WTC11 (cell line): ENCODE measurements at regions not wholly inside any gene's neighbourhood (a gene's known extent, or its start where the extent isn't known, plus 50 kb on each side); places are given as distances from the start of the nearest gene placed in this dataset.

Experiments used
- ATAC-seq: fragments of 200-7000 bp; cut with Tn5 transposase; 2 replicates; pipeline ENCODE4 v1.10.0; 2021; ENCODE audit warnings: mild to moderate bottlenecking, moderate library complexity
- CTCF ChIA-PET: fragments of 300-600 bp; sonication (Branson Sonifier 250); formaldehyde crosslinking; loops from one replicate; lab custom pipeline; 2021; ENCODE audit warnings: antibody characterized with exemption; lab: Charles Lee
- POLR2A ChIA-PET: fragments of 350-600 bp; sonication (Branson Sonifier 250); formaldehyde crosslinking; loops from one replicate; lab custom pipeline; 2021; ENCODE audit warnings: antibody characterized with exemption; lab: Charles Lee
- DNase-seq: peaks from one replicate; pipeline ENCODE4 v3.0.0; 2021; ENCODE audit warnings: low spot score
- H3K27ac Mint-ChIP-seq: 2 replicates; pipeline ENCODE4 v1.8.0; 2021; ENCODE audit warnings: mixed read lengths
- H3K27me3 Mint-ChIP-seq: 2 replicates; pipeline ENCODE4 v1.8.0; 2021; ENCODE audit warnings: low read depth, mild to moderate bottlenecking, moderate library complexity, mixed read lengths
- H3K36me3 Mint-ChIP-seq: 2 replicates; pipeline ENCODE4 v1.8.0; 2021; ENCODE audit warnings: mixed read lengths
- H3K4me1 Mint-ChIP-seq: 2 replicates; pipeline ENCODE4 v1.8.0; 2022; ENCODE audit warnings: mixed read lengths
- H3K4me3 Mint-ChIP-seq: 2 replicates; pipeline ENCODE4 v1.8.0; 2021; ENCODE audit warnings: mild to moderate bottlenecking, moderate library complexity, mixed read lengths
- H3K9me3 Mint-ChIP-seq: 2 replicates; pipeline ENCODE4 v1.8.0; 2021; ENCODE audit warnings: mixed read lengths
- TCF7 ChIP-seq: sonication (generic); formaldehyde crosslinking; IDR thresholded peaks from 2 replicates; pipeline ENCODE4 v1.8.0; 2022; ENCODE audit warnings: mild to moderate bottlenecking, low read depth, missing genetic modification reagents, moderate library complexity
- ZNF232 ChIP-seq: sonication (generic); formaldehyde crosslinking; IDR thresholded peaks from 2 replicates; pipeline ENCODE4 v1.8.0; 2022; ENCODE audit warnings: mild to moderate bottlenecking, missing genetic modification reagents
- ZNF423 ChIP-seq: fragments of 250-450 bp; sonication (Bioruptor Pico); IDR thresholded peaks from 2 replicates; pipeline ENCODE4 v2.1.2; 2022; ENCODE audit warnings: mild to moderate bottlenecking, moderate library complexity
- microRNA-seq: library from miRNA; unstranded; fragments of <30 nt; microRNA quantifications from one replicate; pipeline ENCODE4 v1.2.0, GENCODE V29; 2022; ENCODE audit warnings: borderline number of aligned reads
- TF ChIP-seq, protein P1 (sequence below): sonication (generic); formaldehyde crosslinking; IDR thresholded peaks from 2 replicates; pipeline ENCODE4 v1.8.0; 2022; ENCODE audit warnings: mild to moderate bottlenecking, missing genetic modification reagents

DNA sequence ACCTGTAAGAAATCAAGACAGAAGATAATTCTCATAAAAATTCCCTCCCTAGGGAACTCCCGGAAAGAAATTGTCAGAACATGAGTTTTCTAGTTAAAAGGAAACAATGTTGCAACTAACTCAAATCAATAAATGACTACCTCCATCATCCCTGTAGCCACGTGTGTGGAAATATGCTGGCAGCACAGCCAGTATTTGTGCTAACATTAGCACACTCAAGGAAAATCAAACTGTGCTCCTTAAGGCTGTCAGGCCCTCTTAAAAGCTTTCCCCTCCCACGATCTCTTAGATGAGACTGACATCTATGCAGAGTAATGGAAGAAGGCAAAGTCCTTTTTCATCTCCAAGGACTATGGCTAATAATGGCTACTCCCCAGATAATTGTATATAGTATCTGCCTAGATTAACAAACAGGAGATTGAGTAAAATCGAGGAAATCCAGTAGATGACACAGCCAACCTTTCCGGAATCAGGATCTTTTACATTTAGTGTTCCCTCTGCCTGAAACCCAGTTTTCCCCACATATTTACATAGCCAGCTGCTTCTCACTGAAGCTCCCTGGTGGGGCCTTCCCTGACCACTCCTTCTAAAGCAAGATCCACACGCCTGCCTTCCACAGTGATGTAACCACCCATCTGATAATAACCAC lies 50.9 kb upstream of the NR5A2 start:
- H3K36me3 Mint-ChIP-seq = no peaks in the 10 kb centered on the region
- ATAC-seq = peak; percentile 74
- peak overlapping the region; percentile 21 for H3K4me3 Mint-ChIP-seq
- no peak for TF ChIP-seq ZNF232 (CRISPR knock-in tag)
- TF ChIP-seq, protein P1, sequence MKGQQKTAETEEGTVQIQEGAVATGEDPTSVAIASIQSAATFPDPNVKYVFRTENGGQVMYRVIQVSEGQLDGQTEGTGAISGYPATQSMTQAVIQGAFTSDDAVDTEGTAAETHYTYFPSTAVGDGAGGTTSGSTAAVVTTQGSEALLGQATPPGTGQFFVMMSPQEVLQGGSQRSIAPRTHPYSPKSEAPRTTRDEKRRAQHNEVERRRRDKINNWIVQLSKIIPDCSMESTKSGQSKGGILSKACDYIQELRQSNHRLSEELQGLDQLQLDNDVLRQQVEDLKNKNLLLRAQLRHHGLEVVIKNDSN = no peak
- TF ChIP-seq ZNF423 (CRISPR knock-in tag) = peak; percentile 64; the same call in 1 of the 2 replicates
- no peak for TF ChIP-seq TCF7 (CRISPR knock-in tag)
- TF ChIP-seq, all 79 proteins: peak for 1
- Mint-ChIP-seq H3K9me3 (no peaks in the 10 kb centered on the region), H3K27me3 (no peaks in the 10 kb centered on the region), H3K4me1 (peaks cover 46% of the 10 kb centered on the region), H3K27ac (peak overlapping the region; percentile 68)
- ChIA-PET CTCF (no interaction called here), POLR2A (no interaction called here)
- DNase-seq = peak; percentile 18

Small RNAs in the stretch of these regions (microRNA-seq; reads per million reads assigned to microRNA genes)
- gene MIR181A1 (5.2 reads per million, percentile 14 among the genes with 10 or more reads in this experiment), gene MIR181B1 (1.7 reads per million)
